GM23338 (cell line): ENCODE measurements at regions not wholly inside any gene's neighbourhood (a gene's known extent, or its start where the extent isn't known, plus 50 kb on each side); places are given as distances from the start of the nearest gene placed in this dataset.

Source experiments
- ATAC-seq: fragments of 200-7000 bp; cut with Tn5 transposase; 3 replicates; pipeline ENCODE4 v1.9.1; 2020
- DNase-seq: peaks from one replicate; pipeline ENCODE4 v3.0.0-alpha.2; 2015; ENCODE audit warnings: low spot score
- H2AFZ ChIP-seq: fragments of 200-600 bp; sonication (generic); 2 replicates; pipeline ENCODE4 v1.8.0; 2016; ENCODE audit warnings: antibody characterized with exemption, mild to moderate bottlenecking, moderate library complexity
- H3F3A ChIP-seq: fragments of 200-600 bp; sonication (generic); replicated peaks from 2 replicates; pipeline ENCODE4 v1.8.0; 2017; ENCODE audit warnings: antibody characterized with exemption, mixed run types, low read depth
- H3K27ac ChIP-seq: fragments of 200-600 bp; sonication (generic); 2 replicates; pipeline ENCODE4 v1.6.1; 2016; ENCODE audit warnings: low read depth
- H3K27me3 ChIP-seq: fragments of 200-600 bp; sonication (generic); 2 replicates; pipeline ENCODE4 v1.8.0; 2016; ENCODE audit warnings: mild to moderate bottlenecking, mixed run types, moderate library complexity; ENCODE audit not compliant: insufficient read depth
- H3K36me3 ChIP-seq: fragments of 200-600 bp; sonication (generic); 2 replicates; pipeline ENCODE4 v1.8.0; 2016; ENCODE audit warnings: mild to moderate bottlenecking; ENCODE audit not compliant: insufficient read depth
- H3K4me1 ChIP-seq: fragments of 200-600 bp; sonication (generic); 2 replicates; pipeline ENCODE4 v1.8.0; 2016; ENCODE audit warnings: mild to moderate bottlenecking, moderate library complexity; ENCODE audit not compliant: insufficient read depth
- H3K4me2 ChIP-seq: fragments of 200-600 bp; sonication (generic); 2 replicates; pipeline ENCODE4 v1.7.1; 2017; ENCODE audit warnings: mixed run types
- H3K4me3 ChIP-seq: fragments of 200-600 bp; sonication (generic); 2 replicates; pipeline ENCODE4 v1.6.1; 2016; ENCODE audit warnings: mixed run types
- H3K79me2 ChIP-seq: fragments of 200-600 bp; sonication (generic); replicated peaks from 2 replicates; pipeline ENCODE4 v1.8.0; 2017; ENCODE audit warnings: mild to moderate bottlenecking; ENCODE audit not compliant: insufficient read depth
- H3K9me2 ChIP-seq: fragments of 200-600 bp; sonication (generic); 2 replicates; pipeline ENCODE4 v1.8.0; 2017; ENCODE audit not compliant: insufficient read depth
- H4K20me1 ChIP-seq: fragments of 200-600 bp; sonication (generic); replicated peaks from 2 replicates; pipeline ENCODE4 v1.8.0; 2017; ENCODE audit warnings: mild to moderate bottlenecking; ENCODE audit not compliant: insufficient read depth
- H3K27ac Mint-ChIP-seq: 2 replicates; pipeline ENCODE4 v1.8.0; 2020; ENCODE audit warnings: inconsistent platforms, mild to moderate bottlenecking, moderate library complexity, mixed read lengths
- H3K27me3 Mint-ChIP-seq: 3 replicates; pipeline ENCODE4 v1.8.0; 2022; ENCODE audit warnings: low read depth, mild to moderate bottlenecking, moderate library complexity, mixed read lengths, inconsistent platforms; ENCODE audit not compliant: insufficient read depth, poor library complexity
- H3K36me3 Mint-ChIP-seq: 3 replicates; pipeline ENCODE4 v1.8.0; 2021; ENCODE audit warnings: low read depth, mild to moderate bottlenecking, inconsistent platforms, moderate library complexity, mixed read lengths
- H3K4me1 Mint-ChIP-seq: 3 replicates; pipeline ENCODE4 v1.8.0; 2020; ENCODE audit warnings: mild to moderate bottlenecking, inconsistent platforms, mixed read lengths
- H3K4me3 Mint-ChIP-seq: 3 replicates; pipeline ENCODE4 v1.8.0; 2021; ENCODE audit warnings: moderate library complexity, mild to moderate bottlenecking, inconsistent platforms, mixed read lengths
- H3K9me3 Mint-ChIP-seq: 3 replicates; pipeline ENCODE4 v1.8.0; 2020; ENCODE audit warnings: moderate library complexity, mild to moderate bottlenecking, inconsistent platforms, mixed read lengths
- EZH2phosphoT487 ChIP-seq: fragments of 200-600 bp; sonication (generic); IDR thresholded peaks from one replicate; pipeline ENCODE4 v1.8.1; 2018; ENCODE audit warnings: antibody characterized with exemption; ENCODE audit not compliant: unreplicated experiment
- JUNB ChIP-seq: IDR thresholded peaks from one replicate; pipeline ENCODE4 v1.6.1; 2016; ENCODE audit warnings: antibody characterized with exemption; ENCODE audit not compliant: unreplicated experiment
- NANOG ChIP-seq: IDR thresholded peaks from 2 replicates; pipeline ENCODE4 v1.6.1; 2016; ENCODE audit warnings: antibody characterized with exemption, borderline replicate concordance
- POLR2AphosphoS5 ChIP-seq: IDR thresholded peaks from 2 replicates; pipeline ENCODE4 v1.6.1; 2016; ENCODE audit warnings: antibody characterized with exemption, low read depth
- ZNF331 ChIP-seq: fragments of 250-450 bp; sonication (Bioruptor Pico); IDR thresholded peaks from 2 replicates; pipeline ENCODE4 v1.5.0; 2020; ENCODE audit warnings: low read depth, mild to moderate bottlenecking, moderate library complexity
- TF ChIP-seq, protein P1 (sequence below): fragments of 250-450 bp; sonication (Bioruptor Pico); IDR thresholded peaks from 2 replicates; pipeline ENCODE4 v1.5.0; 2020; ENCODE audit warnings: mild to moderate bottlenecking, moderate library complexity
- TF ChIP-seq, protein P2 (sequence below): IDR thresholded peaks from one replicate; pipeline ENCODE4 v1.6.1; 2018; ENCODE audit warnings: antibody characterized with exemption; ENCODE audit not compliant: unreplicated experiment

DNA sequence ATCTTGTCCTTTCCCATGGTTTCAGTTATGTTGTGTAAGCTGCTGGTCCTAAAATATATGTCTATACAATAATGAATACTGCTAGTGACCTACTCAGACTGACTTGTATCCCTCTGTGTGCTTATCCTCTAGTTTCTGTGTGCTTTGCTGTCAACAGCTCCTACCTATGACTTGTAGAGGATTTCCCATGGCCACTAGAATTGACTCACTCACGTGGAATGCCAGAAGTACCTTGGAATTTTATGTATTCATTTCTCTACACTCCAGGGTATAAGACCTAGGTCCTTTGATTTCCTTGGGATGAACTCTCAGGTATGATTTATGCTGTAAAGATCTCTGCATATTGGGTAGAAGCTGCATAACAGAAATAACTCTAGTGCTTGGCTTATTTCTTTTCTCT is 279.9 kb upstream of the SLIT2 start:
- no peaks in the 10 kb centered on the region for H3F3A ChIP-seq
- H3K4me3 Mint-ChIP-seq, result no peak overlapping the region
- H2AFZ ChIP-seq, result no peak overlapping the region
- no peak overlapping the region for H3K27ac ChIP-seq
- 0 out of 2 replicates have a peak, but pooled peaks cover under 1% of the 10 kb centered on the region for H3K9me2 ChIP-seq
- peaks cover 21% of the 10 kb centered on the region for H3K9me3 Mint-ChIP-seq
- no peaks in the 10 kb centered on the region for H3K27me3 Mint-ChIP-seq
- no peaks in the 10 kb centered on the region for H3K27me3 ChIP-seq
- ATAC-seq, result no peak
- peak; percentile 5 for DNase-seq
- no peak overlapping the region for H3K4me3 ChIP-seq
- H4K20me1 ChIP-seq, result no peaks in the 10 kb centered on the region
- no peaks in the 10 kb centered on the region for H3K4me1 Mint-ChIP-seq
- H3K27ac Mint-ChIP-seq, result no peak overlapping the region
- H3K36me3 Mint-ChIP-seq, result peaks cover 18% of the 10 kb centered on the region
- H3K4me2 ChIP-seq, result no peak overlapping the region
- no peaks in the 10 kb centered on the region for H3K36me3 ChIP-seq
- no peaks in the 10 kb centered on the region for H3K79me2 ChIP-seq
- no peaks in the 10 kb centered on the region for H3K4me1 ChIP-seq
- TF ChIP-seq, protein P1, sequence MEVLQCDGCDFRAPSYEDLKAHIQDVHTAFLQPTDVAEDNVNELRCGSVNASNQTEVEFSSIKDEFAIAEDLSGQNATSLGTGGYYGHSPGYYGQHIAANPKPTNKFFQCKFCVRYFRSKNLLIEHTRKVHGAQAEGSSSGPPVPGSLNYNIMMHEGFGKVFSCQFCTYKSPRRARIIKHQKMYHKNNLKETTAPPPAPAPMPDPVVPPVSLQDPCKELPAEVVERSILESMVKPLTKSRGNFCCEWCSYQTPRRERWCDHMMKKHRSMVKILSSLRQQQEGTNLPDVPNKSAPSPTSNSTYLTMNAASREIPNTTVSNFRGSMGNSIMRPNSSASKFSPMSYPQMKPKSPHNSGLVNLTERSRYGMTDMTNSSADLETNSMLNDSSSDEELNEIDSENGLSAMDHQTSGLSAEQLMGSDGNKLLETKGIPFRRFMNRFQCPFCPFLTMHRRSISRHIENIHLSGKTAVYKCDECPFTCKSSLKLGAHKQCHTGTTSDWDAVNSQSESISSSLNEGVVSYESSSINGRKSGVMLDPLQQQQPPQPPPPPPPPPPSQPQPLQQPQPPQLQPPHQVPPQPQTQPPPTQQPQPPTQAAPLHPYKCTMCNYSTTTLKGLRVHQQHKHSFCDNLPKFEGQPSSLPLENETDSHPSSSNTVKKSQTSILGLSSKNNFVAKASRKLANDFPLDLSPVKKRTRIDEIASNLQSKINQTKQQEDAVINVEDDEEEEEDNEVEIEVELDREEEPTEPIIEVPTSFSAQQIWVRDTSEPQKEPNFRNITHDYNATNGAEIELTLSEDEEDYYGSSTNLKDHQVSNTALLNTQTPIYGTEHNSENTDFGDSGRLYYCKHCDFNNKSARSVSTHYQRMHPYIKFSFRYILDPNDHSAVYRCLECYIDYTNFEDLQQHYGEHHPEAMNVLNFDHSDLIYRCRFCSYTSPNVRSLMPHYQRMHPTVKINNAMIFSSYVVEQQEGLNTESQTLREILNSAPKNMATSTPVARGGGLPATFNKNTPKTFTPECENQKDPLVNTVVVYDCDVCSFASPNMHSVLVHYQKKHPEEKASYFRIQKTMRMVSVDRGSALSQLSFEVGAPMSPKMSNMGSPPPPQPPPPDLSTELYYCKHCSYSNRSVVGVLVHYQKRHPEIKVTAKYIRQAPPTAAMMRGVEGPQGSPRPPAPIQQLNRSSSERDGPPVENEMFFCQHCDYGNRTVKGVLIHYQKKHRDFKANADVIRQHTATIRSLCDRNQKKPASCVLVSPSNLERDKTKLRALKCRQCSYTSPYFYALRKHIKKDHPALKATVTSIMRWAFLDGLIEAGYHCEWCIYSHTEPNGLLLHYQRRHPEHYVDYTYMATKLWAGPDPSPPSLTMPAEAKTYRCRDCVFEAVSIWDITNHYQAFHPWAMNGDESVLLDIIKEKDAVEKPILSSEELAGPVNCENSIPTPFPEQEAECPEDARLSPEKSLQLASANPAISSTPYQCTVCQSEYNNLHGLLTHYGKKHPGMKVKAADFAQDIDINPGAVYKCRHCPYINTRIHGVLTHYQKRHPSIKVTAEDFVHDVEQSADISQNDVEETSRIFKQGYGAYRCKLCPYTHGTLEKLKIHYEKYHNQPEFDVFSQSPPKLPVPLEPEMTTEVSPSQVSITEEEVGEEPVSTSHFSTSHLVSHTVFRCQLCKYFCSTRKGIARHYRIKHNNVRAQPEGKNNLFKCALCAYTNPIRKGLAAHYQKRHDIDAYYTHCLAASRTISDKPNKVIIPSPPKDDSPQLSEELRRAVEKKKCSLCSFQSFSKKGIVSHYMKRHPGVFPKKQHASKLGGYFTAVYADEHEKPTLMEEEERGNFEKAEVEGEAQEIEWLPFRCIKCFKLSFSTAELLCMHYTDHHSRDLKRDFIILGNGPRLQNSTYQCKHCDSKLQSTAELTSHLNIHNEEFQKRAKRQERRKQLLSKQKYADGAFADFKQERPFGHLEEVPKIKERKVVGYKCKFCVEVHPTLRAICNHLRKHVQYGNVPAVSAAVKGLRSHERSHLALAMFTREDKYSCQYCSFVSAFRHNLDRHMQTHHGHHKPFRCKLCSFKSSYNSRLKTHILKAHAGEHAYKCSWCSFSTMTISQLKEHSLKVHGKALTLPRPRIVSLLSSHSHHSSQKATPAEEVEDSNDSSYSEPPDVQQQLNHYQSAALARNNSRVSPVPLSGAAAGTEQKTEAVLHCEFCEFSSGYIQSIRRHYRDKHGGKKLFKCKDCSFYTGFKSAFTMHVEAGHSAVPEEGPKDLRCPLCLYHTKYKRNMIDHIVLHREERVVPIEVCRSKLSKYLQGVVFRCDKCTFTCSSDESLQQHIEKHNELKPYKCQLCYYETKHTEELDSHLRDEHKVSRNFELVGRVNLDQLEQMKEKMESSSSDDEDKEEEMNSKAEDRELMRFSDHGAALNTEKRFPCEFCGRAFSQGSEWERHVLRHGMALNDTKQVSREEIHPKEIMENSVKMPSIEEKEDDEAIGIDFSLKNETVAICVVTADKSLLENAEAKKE (CRISPR knock-in tag), result no peak
- TF ChIP-seq, protein P2, sequence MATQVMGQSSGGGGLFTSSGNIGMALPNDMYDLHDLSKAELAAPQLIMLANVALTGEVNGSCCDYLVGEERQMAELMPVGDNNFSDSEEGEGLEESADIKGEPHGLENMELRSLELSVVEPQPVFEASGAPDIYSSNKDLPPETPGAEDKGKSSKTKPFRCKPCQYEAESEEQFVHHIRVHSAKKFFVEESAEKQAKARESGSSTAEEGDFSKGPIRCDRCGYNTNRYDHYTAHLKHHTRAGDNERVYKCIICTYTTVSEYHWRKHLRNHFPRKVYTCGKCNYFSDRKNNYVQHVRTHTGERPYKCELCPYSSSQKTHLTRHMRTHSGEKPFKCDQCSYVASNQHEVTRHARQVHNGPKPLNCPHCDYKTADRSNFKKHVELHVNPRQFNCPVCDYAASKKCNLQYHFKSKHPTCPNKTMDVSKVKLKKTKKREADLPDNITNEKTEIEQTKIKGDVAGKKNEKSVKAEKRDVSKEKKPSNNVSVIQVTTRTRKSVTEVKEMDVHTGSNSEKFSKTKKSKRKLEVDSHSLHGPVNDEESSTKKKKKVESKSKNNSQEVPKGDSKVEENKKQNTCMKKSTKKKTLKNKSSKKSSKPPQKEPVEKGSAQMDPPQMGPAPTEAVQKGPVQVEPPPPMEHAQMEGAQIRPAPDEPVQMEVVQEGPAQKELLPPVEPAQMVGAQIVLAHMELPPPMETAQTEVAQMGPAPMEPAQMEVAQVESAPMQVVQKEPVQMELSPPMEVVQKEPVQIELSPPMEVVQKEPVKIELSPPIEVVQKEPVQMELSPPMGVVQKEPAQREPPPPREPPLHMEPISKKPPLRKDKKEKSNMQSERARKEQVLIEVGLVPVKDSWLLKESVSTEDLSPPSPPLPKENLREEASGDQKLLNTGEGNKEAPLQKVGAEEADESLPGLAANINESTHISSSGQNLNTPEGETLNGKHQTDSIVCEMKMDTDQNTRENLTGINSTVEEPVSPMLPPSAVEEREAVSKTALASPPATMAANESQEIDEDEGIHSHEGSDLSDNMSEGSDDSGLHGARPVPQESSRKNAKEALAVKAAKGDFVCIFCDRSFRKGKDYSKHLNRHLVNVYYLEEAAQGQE, result no peak
- no peak for TF ChIP-seq ZNF331 (CRISPR knock-in tag)
- TF ChIP-seq NANOG, result no peak
- no peak for TF ChIP-seq EZH2phosphoT487
- TF ChIP-seq POLR2AphosphoS5, result no peak
- TF ChIP-seq JUNB, result no peak
